ENCODE measurements at regions not wholly inside any gene's neighbourhood (a gene's known extent, or its start where the extent isn't known, plus 50 kb on each side); places are given as distances from the start of the nearest gene placed in this dataset.

DNA sequence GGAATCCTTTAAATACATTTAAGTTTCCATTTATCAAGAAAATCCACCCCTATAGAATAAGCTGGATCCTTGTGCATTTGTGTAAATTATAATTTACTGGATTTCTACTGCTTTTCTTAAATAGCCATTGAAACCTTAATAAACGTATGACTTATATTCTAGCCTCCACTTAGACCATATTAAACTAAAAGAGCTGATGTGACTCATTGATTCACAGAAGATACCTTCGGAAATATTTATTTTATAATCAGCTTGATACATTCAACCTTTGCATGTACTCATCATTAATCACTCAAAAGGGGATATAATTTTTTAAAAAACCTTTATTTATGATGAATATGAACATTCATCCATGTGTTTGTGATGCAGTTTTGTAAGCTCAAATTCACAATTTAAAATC is 136.3 kb downstream of the SPRY2 start:
- no peak for TF ChIP-seq POLR2A (IDR thresholded peaks at IDR 0.05)
- TF ChIP-seq, protein P1, sequence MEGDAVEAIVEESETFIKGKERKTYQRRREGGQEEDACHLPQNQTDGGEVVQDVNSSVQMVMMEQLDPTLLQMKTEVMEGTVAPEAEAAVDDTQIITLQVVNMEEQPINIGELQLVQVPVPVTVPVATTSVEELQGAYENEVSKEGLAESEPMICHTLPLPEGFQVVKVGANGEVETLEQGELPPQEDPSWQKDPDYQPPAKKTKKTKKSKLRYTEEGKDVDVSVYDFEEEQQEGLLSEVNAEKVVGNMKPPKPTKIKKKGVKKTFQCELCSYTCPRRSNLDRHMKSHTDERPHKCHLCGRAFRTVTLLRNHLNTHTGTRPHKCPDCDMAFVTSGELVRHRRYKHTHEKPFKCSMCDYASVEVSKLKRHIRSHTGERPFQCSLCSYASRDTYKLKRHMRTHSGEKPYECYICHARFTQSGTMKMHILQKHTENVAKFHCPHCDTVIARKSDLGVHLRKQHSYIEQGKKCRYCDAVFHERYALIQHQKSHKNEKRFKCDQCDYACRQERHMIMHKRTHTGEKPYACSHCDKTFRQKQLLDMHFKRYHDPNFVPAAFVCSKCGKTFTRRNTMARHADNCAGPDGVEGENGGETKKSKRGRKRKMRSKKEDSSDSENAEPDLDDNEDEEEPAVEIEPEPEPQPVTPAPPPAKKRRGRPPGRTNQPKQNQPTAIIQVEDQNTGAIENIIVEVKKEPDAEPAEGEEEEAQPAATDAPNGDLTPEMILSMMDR (IDR thresholded peaks at IDR 0.05 in 8 of 11, conservative IDR thresholded peaks at IDR 0.05 in 3 of 11), result no peak

Data from spleen (tissue), 7 donors.